Activated T-cell treated with anti-CD3 and anti-CD28 coated beads for 48 hours (primary cell): ENCODE measurements at regions not wholly inside any gene's neighbourhood (a gene's known extent, or its start where the extent isn't known, plus 50 kb on each side); places are given as distances from the start of the nearest gene placed in this dataset.

Source experiments
- DNase-seq: peaks from one replicate; pipeline ENCODE4 v3.0.0-alpha.2; 2020; ENCODE audit warnings: low read depth

- no peak for DNase-seq
Measured at GRCh38 chr6:4559281-4559875, 216.8 kb upstream of the CDYL start.

DNA sequence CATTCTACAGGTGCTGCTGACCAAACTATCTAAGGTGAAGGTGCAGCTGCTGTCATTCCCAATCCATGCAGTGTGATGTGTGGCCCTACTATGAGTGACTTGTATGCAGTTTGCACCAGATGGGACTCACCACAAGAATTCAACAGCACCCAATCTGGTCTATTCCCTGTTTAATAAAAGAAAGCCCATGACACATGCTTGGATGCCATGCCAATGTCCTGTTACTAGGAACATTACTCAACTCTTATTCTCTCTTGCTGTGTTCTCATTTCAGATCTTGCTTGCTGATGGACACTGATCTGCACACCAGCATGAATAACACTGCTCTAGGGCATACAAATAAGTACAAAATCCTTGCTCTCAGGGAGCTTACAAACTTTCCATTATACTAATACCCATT, 221.6 kb upstream of the CDYL start:
- no peak for DNase-seq

DNA sequence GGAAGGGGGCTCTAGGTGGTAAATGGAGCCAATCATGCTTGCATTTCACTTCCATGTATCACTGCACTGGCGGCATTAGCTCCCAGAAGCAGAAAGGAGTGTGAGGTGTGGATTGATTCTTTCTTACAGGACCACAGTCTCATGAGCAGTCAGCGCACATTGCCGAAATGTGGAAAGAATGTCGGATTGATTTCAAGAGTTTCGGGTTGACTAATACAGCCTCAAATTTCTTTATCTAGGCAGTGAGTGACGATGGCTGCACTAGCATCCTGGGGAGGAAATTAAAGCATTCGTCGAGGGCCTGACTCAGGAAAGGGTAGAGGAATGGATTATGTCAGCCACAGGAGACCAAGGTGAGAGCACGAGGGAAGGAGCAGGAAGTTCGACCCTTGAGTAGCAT, 222.8 kb upstream of the CDYL start:
- DNase-seq, result no peak

DNA sequence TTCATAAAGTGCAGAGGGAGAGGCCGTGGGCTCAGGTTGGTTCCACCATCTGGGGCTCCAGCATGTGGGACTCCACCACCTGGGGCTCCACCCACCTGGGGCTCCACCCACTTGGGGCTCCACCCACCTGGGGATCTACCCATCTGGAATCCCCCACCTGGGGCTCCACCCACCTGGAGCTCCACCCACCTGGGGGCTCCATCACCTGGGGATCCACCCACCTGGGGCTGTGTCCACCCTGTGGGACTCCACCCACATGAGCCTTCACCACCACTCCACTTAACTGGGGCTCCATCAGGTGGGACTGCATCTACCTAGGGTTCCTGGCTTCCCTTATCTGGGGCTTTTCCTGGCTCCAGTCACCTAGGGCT, 226.0 kb upstream of the CDYL start:
- DNase-seq, result no peak

DNA sequence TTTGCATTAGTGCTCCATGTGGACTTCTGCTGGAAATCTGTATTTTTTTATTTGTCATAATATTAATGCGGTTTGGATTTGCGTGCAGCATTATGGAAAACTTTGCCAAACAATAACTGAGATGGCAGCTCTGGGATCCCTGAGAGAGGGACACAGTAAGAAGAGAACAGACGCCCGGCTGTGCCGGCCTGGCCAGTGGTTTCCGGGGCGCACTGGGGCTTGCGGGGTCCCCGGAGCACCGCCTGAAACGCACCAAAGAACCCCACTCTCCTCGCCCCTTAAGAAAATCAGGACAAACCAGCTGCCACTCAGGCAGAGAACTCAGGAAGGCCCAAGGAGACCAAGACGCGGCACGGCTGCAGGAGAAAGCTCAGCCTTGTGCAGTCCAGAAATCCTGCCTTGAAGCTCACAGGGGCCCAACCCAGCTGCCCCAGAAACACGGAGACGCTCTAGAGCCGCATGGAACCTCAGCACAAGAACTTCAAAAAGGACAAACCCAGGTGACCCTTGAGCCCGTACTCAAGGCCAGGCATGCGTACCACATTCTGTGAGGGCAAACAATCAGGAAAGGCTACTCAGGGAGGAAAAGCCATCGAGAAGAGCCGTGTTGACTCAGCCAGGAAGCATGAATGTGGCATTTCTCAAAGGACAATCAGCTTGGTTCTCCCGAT, 226.5 kb upstream of the CDYL start:
- no peak for DNase-seq

DNA sequence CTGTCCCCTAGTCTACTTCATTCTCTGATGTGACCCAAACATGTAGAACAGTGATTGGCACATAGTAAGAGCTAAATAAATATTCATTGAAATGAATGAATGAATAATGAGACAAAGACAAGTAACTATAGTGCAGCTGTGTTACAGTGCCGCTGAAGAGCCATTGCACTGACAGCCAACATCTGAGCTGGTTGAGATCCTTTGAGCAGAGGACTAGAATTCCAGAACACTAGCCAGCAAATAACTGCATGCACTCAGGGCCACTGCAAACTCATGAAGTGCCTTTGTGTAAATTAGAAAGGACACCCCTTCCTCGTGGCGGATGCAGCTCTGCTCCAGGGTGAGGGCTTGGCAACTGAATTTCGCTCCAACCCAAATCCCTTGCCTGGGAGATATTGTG, 230.3 kb upstream of the CDYL start:
- DNase-seq, result no peak

- no peak for DNase-seq
Measured at GRCh38 chr6:4543596-4543995, 232.6 kb upstream of the CDYL start.

DNA sequence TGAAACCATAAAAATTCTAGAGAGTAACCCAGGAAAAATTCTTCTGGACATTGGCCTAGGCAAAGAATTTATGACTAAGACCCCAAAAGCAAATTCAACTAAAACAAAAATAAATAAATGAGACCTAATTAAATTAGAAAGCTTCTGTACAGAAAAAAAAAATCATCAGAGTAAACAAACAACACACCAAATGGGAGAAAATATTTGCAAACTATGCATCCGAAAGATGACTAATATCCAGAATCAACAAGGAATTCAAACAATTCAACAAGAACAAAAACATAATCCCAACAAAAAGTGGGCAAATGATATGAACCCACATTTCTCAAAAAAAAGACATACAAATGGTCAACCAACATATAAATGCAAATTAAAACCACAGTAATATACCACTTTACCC, 242.6 kb upstream of the CDYL start:
- DNase-seq, result no peak

- DNase-seq, result no peak
Measured at GRCh38 chr6:4531406-4531805, 244.8 kb upstream of the CDYL start.

DNA sequence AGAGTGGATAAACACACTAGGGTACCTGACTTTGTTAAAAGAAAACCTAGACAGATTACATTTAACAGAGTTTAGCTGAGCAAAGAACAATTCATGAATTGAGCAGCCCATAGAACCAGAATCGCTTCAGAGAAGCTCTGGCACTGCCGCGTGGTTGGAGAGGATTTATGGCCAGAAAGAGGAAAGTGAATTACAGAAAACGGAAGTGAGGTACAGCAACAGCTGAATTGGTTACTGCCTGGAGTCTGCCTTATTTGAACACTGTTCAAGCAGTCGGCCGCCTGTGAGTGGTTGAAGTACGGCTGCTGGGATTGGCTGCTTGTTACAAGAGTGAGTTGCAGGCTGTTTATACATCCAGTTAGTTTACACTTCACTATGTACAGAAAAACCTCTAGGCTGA, 253.8 kb upstream of the CDYL start:
- DNase-seq, result no peak

GRCh38 chr6:4521070-4521469, 255.1 kb upstream of the CDYL start:
- no peak for DNase-seq

DNA sequence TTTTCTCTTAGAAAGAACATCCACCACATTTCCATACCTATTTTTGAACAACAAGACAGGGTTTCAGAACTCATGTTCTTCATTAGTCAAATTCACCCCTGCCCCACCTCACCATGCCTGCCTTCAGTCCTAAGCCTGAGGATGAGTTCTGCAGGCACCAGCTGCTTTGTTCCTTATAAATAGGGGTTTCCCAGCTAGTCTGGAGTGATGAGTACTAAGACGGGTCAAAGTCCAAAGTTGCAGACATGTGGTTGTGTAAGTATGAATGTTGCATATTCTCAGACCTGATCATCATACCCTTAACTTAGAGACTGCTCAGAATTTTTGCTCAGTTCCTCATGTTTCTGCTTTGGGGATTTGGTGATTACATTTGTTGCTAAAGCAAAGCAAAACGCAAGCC, 257.7 kb upstream of the CDYL start:
- DNase-seq, result no peak

- no peak for DNase-seq
Measured at GRCh38 chr6:4516206-4516605, 260.0 kb upstream of the CDYL start.

- no peak for DNase-seq
Measured at GRCh38 chr6:4513561-4513960, 262.6 kb upstream of the CDYL start.

- DNase-seq, result no peak
Measured at GRCh38 chr6:4512051-4512471, 264.1 kb upstream of the CDYL start.

GRCh38 chr6:4511641-4512020, 264.6 kb upstream of the CDYL start:
- DNase-seq, result no peak

DNA sequence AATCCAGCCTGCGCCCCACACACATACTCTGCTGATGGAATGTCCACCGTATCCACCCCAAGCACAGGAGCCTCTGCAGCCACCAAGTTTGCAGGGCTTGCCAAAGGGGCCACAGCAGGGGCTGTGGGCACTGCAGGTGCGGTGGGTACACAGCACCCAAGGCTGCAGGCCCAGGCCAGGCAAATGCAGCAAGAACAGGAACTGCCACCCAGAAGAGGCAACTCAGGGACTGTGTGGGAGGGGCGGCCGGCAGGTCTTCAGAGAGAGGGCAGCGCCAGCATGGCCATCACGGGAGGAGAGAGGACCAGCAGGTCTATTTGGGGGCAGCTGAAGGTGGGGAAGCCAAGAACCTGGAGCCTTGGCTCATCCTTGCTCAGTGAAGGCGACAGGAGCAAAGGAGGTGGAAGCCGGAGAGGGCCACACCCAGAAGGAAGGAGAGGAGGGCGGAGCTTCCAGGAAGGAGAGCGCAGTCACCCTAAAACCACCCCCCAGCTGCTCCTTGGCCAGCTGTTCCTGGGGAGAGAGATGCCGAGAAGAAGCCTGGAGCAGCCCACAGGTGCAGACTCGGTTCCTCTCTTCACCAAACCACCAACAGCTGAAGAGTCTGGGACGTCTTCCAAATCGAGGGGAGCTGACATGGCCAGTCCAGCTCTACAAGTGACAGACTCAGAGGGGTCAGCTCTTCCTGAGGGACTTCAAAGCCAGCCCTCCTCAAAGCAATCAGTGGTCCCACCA, 265.1 kb upstream of the CDYL start:
- DNase-seq, result no peak

DNA sequence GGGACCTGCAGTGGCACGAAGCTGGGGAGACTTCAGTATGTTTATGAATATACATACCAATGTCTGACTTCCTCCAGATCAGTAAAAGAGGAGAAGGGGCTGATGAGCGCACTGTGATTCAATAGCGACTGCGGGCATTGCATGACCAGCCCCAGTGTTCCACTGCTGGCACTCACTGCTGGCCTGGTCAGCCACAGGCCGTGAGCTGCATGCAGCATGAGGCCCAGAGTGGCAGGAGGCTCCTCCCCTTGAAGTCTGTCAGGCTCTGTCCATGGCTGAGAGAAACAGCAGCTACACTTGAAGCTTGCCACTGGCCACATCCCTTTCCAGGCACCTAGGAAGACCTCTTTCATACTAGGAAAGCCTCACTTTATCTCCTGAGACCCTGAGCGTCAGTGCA, 265.9 kb upstream of the CDYL start:
- DNase-seq, result no peak

DNA sequence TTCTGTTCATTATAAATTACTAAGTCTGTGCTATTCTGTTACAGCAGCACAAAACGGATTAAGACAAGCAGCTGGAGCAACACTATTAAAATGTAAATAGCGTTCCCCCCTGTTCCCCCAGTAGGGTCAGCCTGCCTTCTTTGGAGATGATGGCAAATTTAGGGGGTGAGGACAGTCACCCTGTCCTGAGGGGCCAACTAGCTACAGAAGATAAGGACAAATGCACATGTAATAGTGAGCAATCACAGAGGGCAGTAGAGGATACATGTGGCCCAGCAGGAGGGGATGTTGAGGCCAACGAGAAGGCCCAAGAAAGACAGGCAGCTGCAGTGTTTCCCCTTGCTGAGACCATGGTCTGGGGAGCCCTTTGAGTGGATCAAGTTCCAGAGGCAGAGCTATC, 266.7 kb upstream of the CDYL start:
- no peak for DNase-seq

DNA sequence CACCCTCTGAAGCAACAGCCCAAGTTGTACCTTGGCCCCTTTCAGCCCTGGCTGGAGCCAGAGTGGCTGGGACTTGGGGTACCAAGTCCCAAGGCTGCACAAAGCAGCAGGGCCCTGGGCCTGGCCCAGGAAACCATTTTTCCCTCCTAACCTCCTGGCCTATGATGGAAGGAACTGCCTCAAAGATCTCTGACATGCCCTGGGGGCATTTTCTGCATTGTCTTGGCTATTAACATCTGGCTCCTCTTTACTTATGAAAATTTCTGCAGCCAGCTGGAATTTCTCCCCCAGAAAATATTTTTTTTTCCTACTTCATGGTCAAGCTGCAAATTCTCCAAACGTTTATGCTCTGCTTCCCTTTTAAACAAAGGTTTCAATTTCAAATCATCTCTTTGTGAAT, 269.4 kb upstream of the CDYL start:
- DNase-seq, result no peak

DNA sequence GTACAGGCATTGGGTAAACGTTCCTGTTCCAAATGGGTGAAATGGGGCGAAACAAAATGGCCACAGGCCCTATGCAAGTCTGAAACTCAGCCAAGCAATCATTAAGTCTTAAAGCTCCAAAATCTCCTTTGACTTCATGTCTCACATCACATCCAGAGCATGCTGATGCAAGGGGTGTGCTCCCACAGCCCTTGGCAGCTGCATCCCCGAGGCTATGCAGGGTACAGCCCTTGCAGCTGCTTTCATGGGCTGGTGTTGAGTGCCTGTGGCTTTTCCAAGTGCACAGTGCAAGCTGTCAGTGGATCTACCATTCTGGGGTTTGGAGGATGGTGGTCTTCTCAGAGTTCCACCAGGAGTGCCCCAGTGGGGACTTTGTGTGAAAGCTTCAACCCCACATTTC, 270.0 kb upstream of the CDYL start:
- DNase-seq, result no peak

GRCh38 chr6:4504700-4505099, 271.5 kb upstream of the CDYL start:
- no peak for DNase-seq

GRCh38 chr6:4503700-4504099, 272.5 kb upstream of the CDYL start:
- no peak for DNase-seq

GRCh38 chr6:4496284-4496683, 279.9 kb upstream of the CDYL start:
- no peak for DNase-seq
